Left forelimb (tissue), 1 donor: ENCODE measurements at regions not wholly inside any gene's neighbourhood (a gene's known extent, or its start where the extent isn't known, plus 50 kb on each side); places are given as distances from the start of the nearest gene placed in this dataset.

Experiments
- DNase-seq: peaks from one replicate; pipeline ENCODE4 v3.0.0-alpha.2; 2018; ENCODE audit warnings: low spot score

- DNase-seq: no peak
Observed at GRCh38 chr7:41175435-41175834, 527.5 kb downstream of the INHBA start.

GRCh38 chr7:41174521-41174920 lies 528.4 kb downstream of the INHBA start:
- DNase-seq: no peak

- no peak for DNase-seq
Observed at GRCh38 chr7:41170466-41170865, 532.4 kb downstream of the INHBA start.

GRCh38 chr7:41169317-41169716 lies 533.6 kb downstream of the INHBA start:
- no peak for DNase-seq

- DNase-seq: no peak
Observed at GRCh38 chr7:41167836-41168235, 535.1 kb downstream of the INHBA start.

- DNase-seq: no peak
Observed at GRCh38 chr7:41164440-41164839, 538.5 kb downstream of the INHBA start.

- no peak for DNase-seq
Observed at GRCh38 chr7:41163991-41164390, 538.9 kb downstream of the INHBA start.

- no peak for DNase-seq
Observed at GRCh38 chr7:41162612-41163011, 540.3 kb downstream of the INHBA start.

GRCh38 chr7:41161041-41161587 lies 541.8 kb downstream of the INHBA start:
- DNase-seq: no peak

GRCh38 chr7:41156268-41156667 lies 546.6 kb downstream of the INHBA start:
- DNase-seq: no peak

- DNase-seq: no peak
Observed at GRCh38 chr7:41153268-41153667, 549.6 kb downstream of the INHBA start.

- DNase-seq: no peak
Observed at GRCh38 chr7:41152179-41152678, 550.7 kb downstream of the INHBA start.

GRCh38 chr7:41149576-41149975 lies 553.3 kb downstream of the INHBA start:
- DNase-seq: no peak

GRCh38 chr7:41148521-41148951 lies 554.4 kb downstream of the INHBA start:
- no peak for DNase-seq

GRCh38 chr7:41147606-41148485 lies 555.0 kb downstream of the INHBA start:
- DNase-seq: no peak

GRCh38 chr7:41146429-41146828 lies 556.5 kb downstream of the INHBA start:
- no peak for DNase-seq

- no peak for DNase-seq
Observed at GRCh38 chr7:41145656-41146055, 557.2 kb downstream of the INHBA start.

GRCh38 chr7:41142904-41143473 lies 559.9 kb downstream of the INHBA start:
- no peak for DNase-seq

GRCh38 chr7:41139789-41140188 lies 563.1 kb downstream of the INHBA start:
- no peak for DNase-seq

GRCh38 chr7:41136551-41136950 lies 566.3 kb downstream of the INHBA start:
- DNase-seq: no peak

GRCh38 chr7:41135511-41135910 lies 567.4 kb downstream of the INHBA start:
- DNase-seq: no peak

GRCh38 chr7:41134300-41135255 lies 568.3 kb downstream of the INHBA start:
- no peak for DNase-seq
